SK-N-SH (cell line): ENCODE measurements at regions not wholly inside any gene's neighbourhood (a gene's known extent, or its start where the extent isn't known, plus 50 kb on each side); places are given as distances from the start of the nearest gene placed in this dataset.

ENCODE experiments used
- CTCF ChIA-PET: fragments of 300-600, 350-600 bp; formaldehyde crosslinking; extraction: SDS; loops from one replicate; lab custom pipeline; 2021; lab: Yijun Ruan, JAX
- POLR2A ChIA-PET: fragments of 350-600 bp; sonication (Branson Sonifier 250); formaldehyde crosslinking; extraction: SDS; loops from one replicate; lab custom pipeline; 2020; ENCODE audit warnings: antibody characterized with exemption, inconsistent platforms; lab: Yijun Ruan, JAX
- DNase-seq: peaks from one replicate; pipeline ENCODE4 v3.0.0; 2012
- H2AFZ ChIP-seq: fragments of 200-600 bp; sonication (generic); 2 replicates; pipeline ENCODE4 v1.8.1; 2016; ENCODE audit warnings: antibody characterized with exemption, mild to moderate bottlenecking, low read depth
- H3F3A ChIP-seq: fragments of 200-600 bp; sonication (generic); replicated peaks from 2 replicates; pipeline ENCODE3; 2016; ENCODE audit warnings: antibody characterized with exemption, mild to moderate bottlenecking; ENCODE audit not compliant: insufficient read depth
- H3K27ac ChIP-seq, 2 experiments: fragments of 200-500 bp in 1 of 2; fragments of 200-600 bp in 1 of 2; sonication (Bioruptor generic) in 1 of 2; sonication (generic), shearing (Covaris generic) in 1 of 2; 2 replicates each; pipeline versions ENCODE4 v1.5.1 to v1.6.1; 2014 to 2016; ENCODE audit warnings: low read depth in 2 of 2, inconsistent platforms in 1 of 2, low read length in 1 of 2, mild to moderate bottlenecking in 1 of 2, mixed read lengths in 1 of 2
- H3K27me3 ChIP-seq: fragments of 200-600 bp; sonication (generic), shearing (Covaris generic); 2 replicates; pipeline ENCODE4 v1.6.1; 2016; ENCODE audit warnings: mixed run types; ENCODE audit not compliant: insufficient read depth
- H3K36me3 ChIP-seq, 2 experiments: fragments of 200-500 bp in 1 of 2; fragments of 200-600 bp in 1 of 2; sonication (Bioruptor generic) in 1 of 2; sonication (generic) in 1 of 2; replicated peaks in 1 of 2; 2 replicates each; pipeline versions ENCODE3 to v1.5.1; 2014 to 2016; ENCODE audit warnings: low read length in 1 of 2, mild to moderate bottlenecking in 1 of 2; ENCODE audit not compliant: insufficient read depth in 2 of 2, control insufficient read depth in 1 of 2
- H3K4me1 ChIP-seq, 2 experiments: fragments of 200-500 bp in 1 of 2; fragments of 200-600 bp in 1 of 2; sonication (Bioruptor generic) in 1 of 2; sonication (generic), shearing (Covaris generic) in 1 of 2; 2 replicates each; pipeline versions ENCODE4 v1.5.1 to v1.6.1; 2014 to 2016; ENCODE audit warnings: low read depth in 1 of 2, low read length in 1 of 2, mixed run types in 1 of 2; ENCODE audit not compliant: insufficient read depth in 2 of 2, control insufficient read depth in 1 of 2
- H3K4me2 ChIP-seq: fragments of 200-600 bp; sonication (generic), shearing (Covaris generic); 2 replicates; pipeline ENCODE4 v1.6.1; 2017; ENCODE audit warnings: mixed run types
- H3K4me3 ChIP-seq, 2 experiments: fragments of 200-500 bp in 1 of 2; fragments of 200-600 bp in 1 of 2; sonication (Bioruptor generic) in 1 of 2; sonication (generic), shearing (Covaris generic) in 1 of 2; 2 replicates each; pipeline versions ENCODE4 v1.5.1 to v1.8.1; 2014 to 2016; ENCODE audit warnings: low read depth in 2 of 2, inconsistent platforms in 1 of 2, low read length in 1 of 2, mild to moderate bottlenecking in 1 of 2, mixed read lengths in 1 of 2, moderate library complexity in 1 of 2
- H3K79me2 ChIP-seq: fragments of 200-600 bp; sonication (generic); 2 replicates; pipeline ENCODE4 v1.8.1; 2017; ENCODE audit warnings: mild to moderate bottlenecking; ENCODE audit not compliant: insufficient read depth
- H3K9ac ChIP-seq: fragments of 200-600 bp; sonication (generic); 2 replicates; pipeline ENCODE4 v1.6.1; 2017; ENCODE audit warnings: mixed run types
- H3K9me2 ChIP-seq: fragments of 200-600 bp; sonication (generic); 2 replicates; pipeline ENCODE4 v1.6.1; 2017; ENCODE audit warnings: mixed run types
- H3K9me3 ChIP-seq: fragments of 200-600 bp; sonication (generic); 2 replicates; pipeline ENCODE4 v1.6.1; 2017; ENCODE audit warnings: mixed run types, mild to moderate bottlenecking, moderate library complexity
- H4K20me1 ChIP-seq: fragments of 200-600 bp; sonication (generic); 2 replicates; pipeline ENCODE4 v1.6.1; 2017; ENCODE audit warnings: mild to moderate bottlenecking, mixed run types; ENCODE audit not compliant: insufficient read depth
- ELF1 ChIP-seq: IDR thresholded peaks from 2 replicates; pipeline ENCODE4 v1.4.0; 2012
- EZH2phosphoT487 ChIP-seq: fragments of 200-600 bp; sonication (generic); IDR thresholded peaks from 2 replicates; pipeline ENCODE4 v1.6.1; 2017; ENCODE audit warnings: low read depth, mixed run types, mild to moderate bottlenecking, antibody characterized with exemption, moderate library complexity, borderline replicate concordance
- FOXM1 ChIP-seq: IDR thresholded peaks from 2 replicates; pipeline ENCODE4 v1.4.0; 2012; ENCODE audit warnings: low read depth, mild to moderate bottlenecking
- GABPA ChIP-seq: IDR thresholded peaks from 2 replicates; pipeline ENCODE4 v1.4.0; 2012; ENCODE audit warnings: low read depth, mild to moderate bottlenecking
- GATA2 ChIP-seq: sonication (generic); formaldehyde crosslinking; IDR thresholded peaks from 2 replicates; pipeline ENCODE4 v1.5.0; 2020; ENCODE audit warnings: mild to moderate bottlenecking, missing genetic modification reagents
- MEF2A ChIP-seq: IDR thresholded peaks from 2 replicates; pipeline ENCODE4 v1.4.0; 2012; ENCODE audit warnings: low read depth, borderline replicate concordance
- NFIC ChIP-seq: IDR thresholded peaks from 2 replicates; pipeline ENCODE4 v1.4.0; 2012; ENCODE audit warnings: borderline replicate concordance
- RCOR1 ChIP-seq: fragments of 150-350 bp; IDR thresholded peaks from 2 replicates; pipeline ENCODE4 v1.6.1; 2017; ENCODE audit warnings: antibody characterized with exemption, low read length
- RFX5 ChIP-seq: IDR thresholded peaks from 2 replicates; pipeline ENCODE4 v1.6.1; 2012; ENCODE audit warnings: mild to moderate bottlenecking, improper control_type of control experiment, low read length
- RXRA ChIP-seq: IDR thresholded peaks from 2 replicates; pipeline ENCODE4 v1.4.0; 2012; ENCODE audit warnings: low read depth, mild to moderate bottlenecking, borderline replicate concordance
- SIN3A ChIP-seq: IDR thresholded peaks from 2 replicates; pipeline ENCODE4 v1.6.1; 2012; ENCODE audit warnings: low read depth, mild to moderate bottlenecking, low read length, moderate library complexity, borderline replicate concordance
- YY1 ChIP-seq: IDR thresholded peaks from 2 replicates; pipeline ENCODE4 v1.4.0; 2012; ENCODE audit warnings: low read depth, mild to moderate bottlenecking
- WGBS: methylation state at CpG from one replicate; pipeline ENCODE4 v1.1.6; 2017; ENCODE audit warnings: low lambda C conversion rate; 5-methylcytosine and 5-hydroxymethylcytosine counted together
- TF ChIP-seq, protein P1 (sequence below): fragments of 150-350 bp; IDR thresholded peaks from 2 replicates; pipeline ENCODE4 v1.6.1; 2017; ENCODE audit warnings: antibody characterized with exemption, low read length, low read depth, borderline replicate concordance
- TF ChIP-seq, protein P2 (sequence below): fragments of 200-600 bp; sonication (generic); IDR thresholded peaks from 2 replicates; pipeline ENCODE4 v1.6.1; 2017; ENCODE audit warnings: antibody characterized with exemption, mild to moderate bottlenecking, moderate library complexity
- TF ChIP-seq, protein P3 (sequence below): IDR thresholded peaks from 2 replicates; pipeline ENCODE4 v1.6.1; 2012; ENCODE audit warnings: mild to moderate bottlenecking, low read depth, low read length, moderate library complexity
- TF ChIP-seq, protein P4 (sequence below): IDR thresholded peaks from 2 replicates; pipeline ENCODE4 v1.4.0; 2012; ENCODE audit warnings: low read depth, borderline replicate concordance

DNA sequence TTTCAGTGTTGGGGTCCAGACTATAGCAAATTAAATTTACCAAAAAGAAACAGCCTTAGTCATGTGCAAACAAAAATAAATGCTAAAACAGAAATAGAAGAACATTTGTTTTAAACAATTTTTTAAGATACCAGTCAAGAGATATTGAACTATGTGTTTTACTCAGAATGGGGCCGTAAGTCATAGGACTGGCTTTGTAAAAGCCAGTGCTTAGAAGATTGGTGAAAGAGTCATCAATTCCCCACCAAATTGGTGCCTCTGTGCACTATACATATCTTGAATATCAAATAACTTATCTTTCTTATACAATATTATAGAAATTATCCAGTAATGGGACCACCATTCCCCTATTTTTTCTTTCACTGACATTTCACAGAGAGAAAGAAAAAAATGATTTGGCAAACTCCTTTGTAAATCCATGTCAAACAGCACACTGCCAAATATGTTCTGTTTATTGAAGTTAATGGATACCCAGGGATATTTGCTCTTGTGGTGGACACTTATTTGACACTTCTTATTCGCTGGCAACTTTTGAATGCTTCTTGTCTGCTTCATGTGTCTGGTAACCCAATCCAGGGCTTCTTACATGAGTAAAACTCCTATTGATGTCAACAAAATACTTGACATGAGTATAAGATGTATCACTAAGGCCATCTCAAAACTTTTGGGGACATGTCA lies 145.7 kb upstream of the PKN2 start:
- no peak overlapping the region for H3K9ac ChIP-seq
- DNase-seq: no peak
- no peaks in the 10 kb centered on the region for H4K20me1 ChIP-seq
- no peak overlapping the region for H3K27ac ChIP-seq
- no peaks in the 10 kb centered on the region for H3K79me2 ChIP-seq
- no peaks in the 10 kb centered on the region for H3K9me3 ChIP-seq
- no peak for TF ChIP-seq GATA2 (CRISPR knock-in tag)
- TF ChIP-seq FOXM1: no peak
- TF ChIP-seq RCOR1: no peak
- TF ChIP-seq, protein P1, sequence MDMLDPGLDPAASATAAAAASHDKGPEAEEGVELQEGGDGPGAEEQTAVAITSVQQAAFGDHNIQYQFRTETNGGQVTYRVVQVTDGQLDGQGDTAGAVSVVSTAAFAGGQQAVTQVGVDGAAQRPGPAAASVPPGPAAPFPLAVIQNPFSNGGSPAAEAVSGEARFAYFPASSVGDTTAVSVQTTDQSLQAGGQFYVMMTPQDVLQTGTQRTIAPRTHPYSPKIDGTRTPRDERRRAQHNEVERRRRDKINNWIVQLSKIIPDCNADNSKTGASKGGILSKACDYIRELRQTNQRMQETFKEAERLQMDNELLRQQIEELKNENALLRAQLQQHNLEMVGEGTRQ: no peak
- TF ChIP-seq, protein P2, sequence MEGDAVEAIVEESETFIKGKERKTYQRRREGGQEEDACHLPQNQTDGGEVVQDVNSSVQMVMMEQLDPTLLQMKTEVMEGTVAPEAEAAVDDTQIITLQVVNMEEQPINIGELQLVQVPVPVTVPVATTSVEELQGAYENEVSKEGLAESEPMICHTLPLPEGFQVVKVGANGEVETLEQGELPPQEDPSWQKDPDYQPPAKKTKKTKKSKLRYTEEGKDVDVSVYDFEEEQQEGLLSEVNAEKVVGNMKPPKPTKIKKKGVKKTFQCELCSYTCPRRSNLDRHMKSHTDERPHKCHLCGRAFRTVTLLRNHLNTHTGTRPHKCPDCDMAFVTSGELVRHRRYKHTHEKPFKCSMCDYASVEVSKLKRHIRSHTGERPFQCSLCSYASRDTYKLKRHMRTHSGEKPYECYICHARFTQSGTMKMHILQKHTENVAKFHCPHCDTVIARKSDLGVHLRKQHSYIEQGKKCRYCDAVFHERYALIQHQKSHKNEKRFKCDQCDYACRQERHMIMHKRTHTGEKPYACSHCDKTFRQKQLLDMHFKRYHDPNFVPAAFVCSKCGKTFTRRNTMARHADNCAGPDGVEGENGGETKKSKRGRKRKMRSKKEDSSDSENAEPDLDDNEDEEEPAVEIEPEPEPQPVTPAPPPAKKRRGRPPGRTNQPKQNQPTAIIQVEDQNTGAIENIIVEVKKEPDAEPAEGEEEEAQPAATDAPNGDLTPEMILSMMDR: no peak
- TF ChIP-seq RFX5: no peak
- TF ChIP-seq NFIC: no peak
- TF ChIP-seq, protein P3, sequence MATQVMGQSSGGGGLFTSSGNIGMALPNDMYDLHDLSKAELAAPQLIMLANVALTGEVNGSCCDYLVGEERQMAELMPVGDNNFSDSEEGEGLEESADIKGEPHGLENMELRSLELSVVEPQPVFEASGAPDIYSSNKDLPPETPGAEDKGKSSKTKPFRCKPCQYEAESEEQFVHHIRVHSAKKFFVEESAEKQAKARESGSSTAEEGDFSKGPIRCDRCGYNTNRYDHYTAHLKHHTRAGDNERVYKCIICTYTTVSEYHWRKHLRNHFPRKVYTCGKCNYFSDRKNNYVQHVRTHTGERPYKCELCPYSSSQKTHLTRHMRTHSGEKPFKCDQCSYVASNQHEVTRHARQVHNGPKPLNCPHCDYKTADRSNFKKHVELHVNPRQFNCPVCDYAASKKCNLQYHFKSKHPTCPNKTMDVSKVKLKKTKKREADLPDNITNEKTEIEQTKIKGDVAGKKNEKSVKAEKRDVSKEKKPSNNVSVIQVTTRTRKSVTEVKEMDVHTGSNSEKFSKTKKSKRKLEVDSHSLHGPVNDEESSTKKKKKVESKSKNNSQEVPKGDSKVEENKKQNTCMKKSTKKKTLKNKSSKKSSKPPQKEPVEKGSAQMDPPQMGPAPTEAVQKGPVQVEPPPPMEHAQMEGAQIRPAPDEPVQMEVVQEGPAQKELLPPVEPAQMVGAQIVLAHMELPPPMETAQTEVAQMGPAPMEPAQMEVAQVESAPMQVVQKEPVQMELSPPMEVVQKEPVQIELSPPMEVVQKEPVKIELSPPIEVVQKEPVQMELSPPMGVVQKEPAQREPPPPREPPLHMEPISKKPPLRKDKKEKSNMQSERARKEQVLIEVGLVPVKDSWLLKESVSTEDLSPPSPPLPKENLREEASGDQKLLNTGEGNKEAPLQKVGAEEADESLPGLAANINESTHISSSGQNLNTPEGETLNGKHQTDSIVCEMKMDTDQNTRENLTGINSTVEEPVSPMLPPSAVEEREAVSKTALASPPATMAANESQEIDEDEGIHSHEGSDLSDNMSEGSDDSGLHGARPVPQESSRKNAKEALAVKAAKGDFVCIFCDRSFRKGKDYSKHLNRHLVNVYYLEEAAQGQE: no peak
- no peak for TF ChIP-seq EZH2phosphoT487
- no peaks in the 10 kb centered on the region for H3K9me2 ChIP-seq
- H2AFZ ChIP-seq: no peak overlapping the region
- H3K36me3 ChIP-seq: no peaks in the 10 kb centered on the region
- no peak overlapping the region for H3K4me2 ChIP-seq
- no peak overlapping the region for H3K4me3 ChIP-seq
- ChIA-PET POLR2A (no interaction called here), CTCF (no interaction called here)
- WGBS: 17% methylated on average over 2 of the region's 2 CpGs
- H3K27me3 ChIP-seq: no peaks in the 10 kb centered on the region
- H3F3A ChIP-seq: no peaks in the 10 kb centered on the region
- no peaks in the 10 kb centered on the region for H3K4me1 ChIP-seq

DNA sequence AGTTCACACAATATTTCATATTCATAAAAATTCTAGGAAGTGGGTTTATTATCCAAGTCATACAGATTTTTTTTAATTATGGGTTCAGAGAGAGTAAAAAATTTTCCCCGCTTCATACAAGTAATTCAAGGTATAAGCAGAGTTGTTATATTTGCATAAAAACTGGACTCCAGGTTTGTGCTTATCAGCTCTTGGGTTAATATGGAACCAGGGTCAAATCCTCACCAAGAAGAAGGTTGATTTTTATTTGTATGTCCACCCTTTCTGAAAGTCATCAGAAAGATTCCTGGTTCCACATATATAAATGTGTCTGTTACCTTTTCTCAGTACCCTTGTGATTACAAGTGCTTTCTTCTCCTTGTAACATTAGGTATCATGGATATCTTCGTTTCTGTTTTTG lies 143.8 kb upstream of the PKN2 start:
- Histone ChIP-seq H4K20me1 (no peaks in the 10 kb centered on the region), H3K27ac (no peak overlapping the region), H3K79me2 (no peaks in the 10 kb centered on the region), H3K36me3 (no peaks in the 10 kb centered on the region), H3F3A (no peaks in the 10 kb centered on the region), H3K9me3 (no peaks in the 10 kb centered on the region), H3K4me1 (no peaks in the 10 kb centered on the region), H3K4me3 (no peak overlapping the region), H3K9me2 (no peaks in the 10 kb centered on the region), H3K9ac (no peak overlapping the region), H2AFZ (no peak overlapping the region), H3K27me3 (no peaks in the 10 kb centered on the region), H3K4me2 (no peak overlapping the region)
- ChIA-PET CTCF (no interaction called here), POLR2A (no interaction called here)
- no peak for DNase-seq
- under 1% methylated on average over 2 of the region's 2 CpGs for WGBS
- TF ChIP-seq RXRA (no peak), RCOR1 (no peak), SIN3A (no peak), YY1 (no peak), GATA2 (CRISPR knock-in tag) (no peak), GABPA (no peak), MEF2A (no peak), ELF1 (no peak)
- TF ChIP-seq, protein P4, sequence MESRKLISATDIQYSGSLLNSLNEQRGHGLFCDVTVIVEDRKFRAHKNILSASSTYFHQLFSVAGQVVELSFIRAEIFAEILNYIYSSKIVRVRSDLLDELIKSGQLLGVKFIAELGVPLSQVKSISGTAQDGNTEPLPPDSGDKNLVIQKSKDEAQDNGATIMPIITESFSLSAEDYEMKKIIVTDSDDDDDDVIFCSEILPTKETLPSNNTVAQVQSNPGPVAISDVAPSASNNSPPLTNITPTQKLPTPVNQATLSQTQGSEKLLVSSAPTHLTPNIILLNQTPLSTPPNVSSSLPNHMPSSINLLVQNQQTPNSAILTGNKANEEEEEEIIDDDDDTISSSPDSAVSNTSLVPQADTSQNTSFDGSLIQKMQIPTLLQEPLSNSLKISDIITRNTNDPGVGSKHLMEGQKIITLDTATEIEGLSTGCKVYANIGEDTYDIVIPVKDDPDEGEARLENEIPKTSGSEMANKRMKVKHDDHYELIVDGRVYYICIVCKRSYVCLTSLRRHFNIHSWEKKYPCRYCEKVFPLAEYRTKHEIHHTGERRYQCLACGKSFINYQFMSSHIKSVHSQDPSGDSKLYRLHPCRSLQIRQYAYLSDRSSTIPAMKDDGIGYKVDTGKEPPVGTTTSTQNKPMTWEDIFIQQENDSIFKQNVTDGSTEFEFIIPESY: no peak
